Mesodermal cell (in vitro differentiated cells): ENCODE measurements at regions not wholly inside any gene's neighbourhood (a gene's known extent, or its start where the extent isn't known, plus 50 kb on each side); places are given as distances from the start of the nearest gene placed in this dataset.
"Not testable (repeated sequence)": the region's sequence is repeated elsewhere in the genome, so short reads cannot be mapped to it uniquely, and the experiment has no call there.

Experiments
- H3K27ac ChIP-seq: 2 replicates; pipeline ENCODE4 v1.7.0; 2013; ENCODE audit warnings: mild to moderate bottlenecking, low read depth, low read length, moderate library complexity; ENCODE audit not compliant: severe bottlenecking
- H3K36me3 ChIP-seq: 2 replicates; pipeline ENCODE4 v1.7.1; 2013; ENCODE audit warnings: mild to moderate bottlenecking, low read length, moderate library complexity; ENCODE audit not compliant: control insufficient read depth, insufficient read depth
- H3K4me1 ChIP-seq: one replicate; pipeline ENCODE4 v1.7.1; 2013; ENCODE audit warnings: mild to moderate bottlenecking, low read length; ENCODE audit not compliant: insufficient read depth, control insufficient read depth, poor library complexity, severe bottlenecking
- H3K4me3 ChIP-seq: 2 replicates; pipeline ENCODE4 v1.7.0; 2013; ENCODE audit warnings: low read length, control low read depth, mild to moderate bottlenecking; ENCODE audit not compliant: insufficient read depth, poor library complexity, severe bottlenecking; ENCODE audit errors: extremely low read depth
- H3K9me3 ChIP-seq: 2 replicates; pipeline ENCODE4 v1.7.1; 2013; ENCODE audit warnings: mild to moderate bottlenecking, low read length, moderate library complexity; ENCODE audit not compliant: control insufficient read depth
- WGBS, 2 experiments: methylation state at CpG; one replicate each; pipeline ENCODE4 v1.1.5; 2013; ENCODE audit warnings: missing lambda C conversion rate in 2 of 2; ENCODE audit not compliant: insufficient coverage in 2 of 2; 5-methylcytosine and 5-hydroxymethylcytosine counted together

DNA sequence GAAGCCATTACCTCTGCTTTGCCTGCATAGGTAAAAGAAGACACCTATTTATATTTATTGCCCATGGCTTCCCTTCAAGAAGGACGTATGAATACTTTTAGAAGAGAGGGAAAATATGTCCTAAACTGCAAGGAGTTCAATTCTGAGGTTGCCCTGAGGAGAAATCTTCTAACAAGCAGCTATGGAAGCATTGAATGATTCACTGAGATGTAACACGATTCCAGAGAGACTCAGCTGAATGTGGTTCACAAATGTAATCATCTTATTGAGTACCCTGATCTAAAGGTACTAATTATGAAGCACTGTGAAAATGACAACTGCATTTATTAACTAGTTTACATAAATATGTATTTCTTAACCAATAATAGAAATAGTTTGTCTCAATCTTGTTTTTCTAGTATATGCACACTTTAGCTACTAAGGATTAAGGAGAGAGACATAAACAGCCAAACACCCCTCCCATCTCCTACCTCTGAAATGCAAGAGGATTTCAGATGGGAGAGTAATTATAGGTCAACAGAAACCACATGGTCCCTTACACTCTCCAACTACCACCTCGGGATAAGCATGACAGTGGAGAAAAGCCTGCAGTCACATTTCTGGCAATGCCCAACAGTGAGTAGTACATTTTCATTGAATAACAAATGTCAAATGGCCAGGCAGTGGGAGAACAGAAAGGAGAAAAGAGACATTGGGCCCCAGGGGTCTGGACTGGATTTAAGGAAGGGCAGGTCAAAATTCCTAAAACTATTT, 506.2 kb upstream of the IL12A start:
- WGBS, 2 experiments = 60 to 94% methylated on average over 1 to 2 of the region's 3 CpGs
- no peaks in the 10 kb centered on the region for H3K36me3 ChIP-seq
- H3K4me1 ChIP-seq = no peaks in the 10 kb centered on the region
- no peak overlapping the region for H3K27ac ChIP-seq
- H3K4me3 ChIP-seq = no peak overlapping the region
- H3K9me3 ChIP-seq = no peaks in the 10 kb centered on the region

DNA sequence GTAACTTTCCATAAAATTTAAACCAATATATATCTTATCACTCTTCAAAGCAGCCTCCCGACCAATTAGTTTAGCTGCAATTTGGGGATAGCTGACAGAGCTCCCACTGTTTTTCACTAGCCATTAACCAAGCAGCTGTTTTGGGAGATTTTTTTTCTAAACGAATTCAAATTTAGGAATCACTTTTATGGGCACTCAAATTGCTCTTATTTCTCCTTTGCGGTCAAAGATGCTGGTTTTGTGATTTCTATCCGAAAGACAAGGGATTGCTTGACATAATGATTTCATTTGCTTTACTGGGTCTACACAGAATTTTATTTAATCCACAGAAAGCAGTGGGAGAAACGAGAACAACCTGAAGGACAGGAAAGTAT, 505.7 kb upstream of the IL12A start:
- Histone ChIP-seq H3K9me3 (no peaks in the 10 kb centered on the region), H3K36me3 (no peaks in the 10 kb centered on the region), H3K4me3 (no peak overlapping the region), H3K27ac (no peak overlapping the region), H3K4me1 (no peaks in the 10 kb centered on the region)
- 63% methylated on average over 3 of the region's 5 CpGs; no CpG with 5 or more reads in 1 of the 2 experiments for WGBS, 2 experiments

DNA sequence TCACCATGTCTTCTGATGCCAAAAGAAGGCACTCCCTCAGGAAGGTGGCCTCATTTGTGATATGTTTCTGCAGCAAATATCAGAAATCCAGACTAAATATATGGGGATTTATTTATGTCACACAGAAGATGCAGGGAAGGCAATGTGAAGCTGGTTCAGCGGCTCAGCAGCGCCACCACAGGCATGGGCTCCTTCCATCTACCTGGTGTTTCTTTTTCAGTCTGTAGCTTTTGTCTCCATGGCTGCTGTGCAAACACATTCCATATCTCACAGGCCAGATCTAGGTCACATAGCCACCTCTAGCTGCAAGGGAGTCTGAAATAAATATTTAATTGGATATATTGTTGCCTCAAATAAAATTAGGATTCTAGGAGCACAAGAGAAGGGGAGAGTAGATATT, 502.1 kb upstream of the IL12A start:
- WGBS, 2 experiments = no CpG with 5 or more reads among the region's 2 CpGs
- Histone ChIP-seq H3K4me1 (no peaks in the 10 kb centered on the region), H3K4me3 (no peak overlapping the region), H3K36me3 (no peaks in the 10 kb centered on the region), H3K27ac (no peak overlapping the region), H3K9me3 (no peaks in the 10 kb centered on the region)

DNA sequence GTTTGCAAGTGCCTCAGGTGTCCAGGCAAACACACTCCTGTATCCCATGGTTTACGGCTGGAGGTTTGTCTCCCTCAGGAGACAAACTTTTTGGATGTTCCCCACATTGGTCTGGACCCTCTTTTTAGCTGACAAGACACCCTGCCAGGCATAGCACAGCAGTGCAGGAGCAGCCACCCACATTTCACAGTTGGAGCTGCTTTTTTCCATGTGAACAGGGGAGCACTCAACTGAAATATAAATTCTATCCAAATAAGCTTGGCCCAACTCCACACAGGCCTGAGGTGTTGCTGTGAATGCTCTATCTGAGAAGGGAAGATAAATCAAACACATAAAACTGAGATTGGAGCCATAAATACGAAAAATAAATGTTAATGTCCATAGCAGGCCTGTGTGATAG, 501.3 kb upstream of the IL12A start:
- Histone ChIP-seq H3K4me3 (no peak overlapping the region), H3K27ac (no peak overlapping the region), H3K4me1 (no peaks in the 10 kb centered on the region), H3K9me3 (no peaks in the 10 kb centered on the region), H3K36me3 (no peaks in the 10 kb centered on the region)
- 55 to 63% methylated on average over 1 of the region's 2 CpGs for WGBS, 2 experiments

DNA sequence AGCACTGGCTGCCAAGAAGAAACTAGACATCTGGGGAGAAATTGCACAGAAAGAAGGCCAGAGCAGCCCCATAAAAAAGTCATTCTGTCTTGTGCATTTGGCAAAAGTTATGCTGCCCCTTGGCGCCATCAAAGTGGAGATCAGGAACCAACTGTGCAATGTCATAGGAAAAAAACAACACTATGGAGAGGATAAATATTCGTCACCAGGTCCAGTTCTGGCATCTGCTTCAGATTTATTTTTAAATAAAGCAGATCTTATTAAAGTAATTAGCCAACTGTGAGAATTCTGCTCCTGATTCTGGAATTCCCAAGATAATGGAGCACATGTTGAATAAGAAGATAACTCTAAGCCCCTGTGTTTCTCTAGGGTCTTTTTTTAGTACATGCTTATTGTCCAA, 500.0 kb upstream of the IL12A start:
- Histone ChIP-seq H3K36me3 (no peaks in the 10 kb centered on the region), H3K27ac (no peak overlapping the region), H3K4me1 (no peaks in the 10 kb centered on the region), H3K4me3 (no peak overlapping the region), H3K9me3 (no peaks in the 10 kb centered on the region)
- WGBS, 2 experiments = 100% methylated on average over 1 of the region's 2 CpGs

DNA sequence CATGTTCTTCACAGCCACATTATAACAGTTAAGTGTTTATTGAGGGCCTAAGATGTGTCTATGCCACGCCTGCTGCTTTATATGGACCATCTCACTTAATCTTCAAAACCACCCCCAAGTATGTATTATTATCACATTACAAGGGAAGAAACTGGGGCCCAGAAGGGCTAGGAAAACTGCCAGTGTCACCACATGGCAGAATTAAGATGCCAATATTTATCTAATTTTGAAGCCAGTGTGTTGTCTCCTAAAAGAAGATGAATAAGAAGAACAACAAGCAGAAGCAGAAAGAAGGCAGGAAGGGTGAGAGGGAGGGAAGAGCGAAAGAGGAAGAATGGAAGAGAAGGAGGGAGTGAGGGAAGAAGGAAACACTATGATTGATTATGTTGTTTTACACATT, 491.3 kb upstream of the IL12A start:
- H3K4me1 ChIP-seq = peaks cover 7% of the 10 kb centered on the region
- H3K27ac ChIP-seq = no peak overlapping the region
- no peaks in the 10 kb centered on the region for H3K36me3 ChIP-seq
- no peaks in the 10 kb centered on the region for H3K9me3 ChIP-seq
- H3K4me3 ChIP-seq = no peak overlapping the region
- 100% methylated on average over 1 of the region's 2 CpGs; no CpG with 5 or more reads in 1 of the 2 experiments for WGBS, 2 experiments

DNA sequence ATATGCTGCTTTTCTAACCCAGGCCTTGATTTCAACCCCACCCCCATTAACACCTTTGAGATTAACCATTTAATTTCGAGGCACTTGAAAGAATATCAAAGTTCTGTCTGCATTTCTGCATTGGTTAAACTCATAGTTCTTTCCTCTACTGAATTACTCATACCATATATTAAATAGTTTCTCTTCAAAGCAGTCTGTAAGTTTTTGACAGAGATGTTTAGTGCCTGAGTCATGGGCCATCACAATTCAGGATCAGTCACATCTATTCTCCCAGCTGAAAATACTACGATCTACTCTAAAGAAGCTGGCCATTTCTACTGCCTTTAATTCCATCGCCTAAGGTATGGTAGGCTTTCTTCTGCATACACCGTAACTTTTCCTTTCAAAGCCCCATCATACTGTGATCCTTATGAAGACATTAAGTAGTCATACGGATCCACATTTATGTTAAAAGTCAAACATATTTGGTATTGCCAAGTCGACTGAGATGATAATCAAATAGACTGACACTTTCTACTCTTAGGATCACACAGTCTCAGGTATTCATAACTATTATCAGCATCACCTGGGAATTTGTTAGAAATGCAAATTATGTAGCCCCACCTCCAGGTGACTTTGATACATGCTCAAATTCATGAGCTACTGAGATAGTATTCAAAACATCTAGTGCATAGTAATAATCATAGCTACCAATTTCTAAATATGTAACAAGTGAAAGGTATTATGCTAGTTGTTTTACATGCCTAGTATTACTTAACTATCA, 489.4 kb upstream of the IL12A start:
- peaks cover 7% of the 10 kb centered on the region for H3K4me1 ChIP-seq
- H3K4me3 ChIP-seq = no peak overlapping the region
- H3K27ac ChIP-seq = no peak overlapping the region
- no peaks in the 10 kb centered on the region for H3K9me3 ChIP-seq
- 60 to 73% methylated on average over 2 to 5 of the region's 6 CpGs for WGBS, 2 experiments
- H3K36me3 ChIP-seq = no peaks in the 10 kb centered on the region

DNA sequence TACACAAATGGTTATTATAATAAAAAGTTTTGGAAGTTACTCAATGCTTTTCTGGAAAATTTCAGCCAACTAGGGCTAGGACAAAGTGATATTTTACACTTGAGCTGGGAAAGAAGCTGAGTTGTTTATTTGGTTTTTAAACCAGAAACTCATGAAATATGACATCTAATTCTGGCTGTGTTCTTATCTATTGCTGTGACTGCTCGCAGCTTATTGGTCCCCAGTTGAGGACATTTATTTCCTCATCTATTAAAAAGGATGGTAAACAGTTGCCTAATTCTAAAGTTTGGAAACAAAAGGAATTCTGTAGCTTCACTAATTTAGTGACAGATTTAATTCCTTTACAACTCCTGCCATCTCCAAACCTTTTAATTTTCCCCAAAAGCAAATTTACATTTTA, 487.6 kb upstream of the IL12A start:
- no peaks in the 10 kb centered on the region for H3K36me3 ChIP-seq
- peaks cover 7% of the 10 kb centered on the region for H3K4me1 ChIP-seq
- WGBS, 2 experiments = 100% methylated on average over 1 of the region's 1 CpG; no CpG with 5 or more reads in 1 of the 2 experiments
- no peaks in the 10 kb centered on the region for H3K9me3 ChIP-seq
- H3K4me3 ChIP-seq = no peak overlapping the region
- H3K27ac ChIP-seq = no peak overlapping the region

DNA sequence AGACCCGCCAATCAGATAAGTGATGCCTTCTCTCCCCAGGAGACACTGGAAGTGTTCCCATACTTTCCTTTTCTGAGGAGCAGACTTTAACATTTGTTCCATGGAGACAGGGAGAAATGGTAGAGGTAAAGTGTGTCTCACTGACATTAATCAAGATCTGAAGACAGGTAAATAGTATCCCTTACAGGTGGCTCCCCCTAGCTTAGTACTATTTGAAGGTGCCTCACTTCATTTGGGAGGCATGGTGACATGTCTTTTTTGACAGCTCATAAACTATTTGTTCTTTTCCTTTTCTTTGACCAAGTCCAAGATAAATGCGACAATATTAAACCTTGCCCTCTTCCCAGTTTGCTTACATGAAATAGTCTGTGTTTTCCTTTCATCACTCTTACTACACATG, 485.6 kb upstream of the IL12A start:
- H3K36me3 ChIP-seq = no peaks in the 10 kb centered on the region
- WGBS, 2 experiments = 80 to 82% methylated on average over 1 to 2 of the region's 2 CpGs

DNA sequence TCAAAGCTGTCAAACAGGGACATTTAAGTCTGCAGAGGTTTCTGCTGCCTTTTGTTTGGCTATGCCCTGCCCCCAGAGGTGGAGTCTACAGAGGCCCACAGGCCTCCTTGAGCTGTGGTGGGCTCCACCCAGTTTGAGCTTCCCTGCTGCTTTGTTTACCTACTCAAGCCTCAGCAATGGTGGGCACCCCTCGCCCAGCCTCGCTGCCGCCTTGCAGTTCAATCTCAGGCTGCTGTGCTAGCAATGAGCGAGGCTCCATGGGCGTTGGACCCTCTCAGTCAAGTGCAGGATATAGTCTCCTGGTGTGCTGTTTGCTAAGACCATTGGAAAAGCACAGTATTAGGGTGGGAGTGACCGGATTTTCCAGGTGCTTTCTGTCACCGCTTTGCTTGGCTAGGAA, 477.6 kb upstream of the IL12A start:
- H3K4me1 ChIP-seq, H3K4me3 ChIP-seq, H3K27ac ChIP-seq, H3K9me3 ChIP-seq, H3K36me3 ChIP-seq: not testable (repeated sequence)
- WGBS, 2 experiments = 83 to 93% methylated on average over 3 to 7 of the region's 7 CpGs

More for the DNA sequence above, 485.6 kb upstream of the IL12A start:
- no peak overlapping the region for H3K27ac ChIP-seq
- peaks cover 7% of the 10 kb centered on the region for H3K4me1 ChIP-seq
- no peak overlapping the region for H3K4me3 ChIP-seq
- H3K9me3 ChIP-seq = no peaks in the 10 kb centered on the region

DNA sequence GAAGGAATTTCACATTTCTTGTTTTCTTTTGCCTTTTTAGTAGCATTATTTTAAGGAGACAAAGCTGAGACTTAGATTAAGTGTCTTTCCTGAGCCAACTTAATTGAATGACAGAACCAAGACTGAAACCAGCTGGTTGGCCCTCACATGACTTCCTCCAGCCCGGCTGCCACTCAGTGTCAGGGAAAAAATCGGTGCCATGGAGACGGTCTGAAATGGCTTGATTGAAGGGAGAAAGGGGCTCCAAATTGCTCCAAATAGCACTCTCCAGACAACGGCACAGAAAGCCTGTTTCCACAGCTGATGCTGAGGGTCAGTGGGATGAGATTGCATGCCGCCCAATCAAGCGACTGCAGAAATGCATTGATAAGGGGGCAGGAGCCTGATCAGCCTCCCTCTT, 475.2 kb upstream of the IL12A start:
- Histone ChIP-seq H3K27ac (no peak overlapping the region), H3K4me3 (no peak overlapping the region), H3K4me1 (no peaks in the 10 kb centered on the region), H3K36me3 (no peaks in the 10 kb centered on the region), H3K9me3 (no peaks in the 10 kb centered on the region)
- WGBS, 2 experiments = 85 to 92% methylated on average over 4 to 5 of the region's 6 CpGs
